HG03575 (cell line): ENCODE measurements at regions not wholly inside any gene's neighbourhood (a gene's known extent, or its start where the extent isn't known, plus 50 kb on each side); places are given as distances from the start of the nearest gene placed in this dataset.
"Not testable (repeated sequence)": the region's sequence is repeated elsewhere in the genome, so short reads cannot be mapped to it uniquely, and the experiment has no call there.

Source experiments
- ATAC-seq: cut with Tn5 transposase; IDR thresholded peaks from one replicate; pipeline ENCODE4 v1.9.1; 2021; ENCODE audit not compliant: unreplicated experiment, insufficient number of reproducible peaks, low FRiP score; ENCODE audit errors: extremely low read depth

GRCh38 chr18:73545472-73545871, 602.2 kb downstream of the FBXO15 start:
- ATAC-seq: no peak

GRCh38 chr18:73544617-73545016, 603.0 kb downstream of the FBXO15 start:
- ATAC-seq: no peak

GRCh38 chr18:73544032-73544431, 603.6 kb downstream of the FBXO15 start:
- ATAC-seq: no peak

DNA sequence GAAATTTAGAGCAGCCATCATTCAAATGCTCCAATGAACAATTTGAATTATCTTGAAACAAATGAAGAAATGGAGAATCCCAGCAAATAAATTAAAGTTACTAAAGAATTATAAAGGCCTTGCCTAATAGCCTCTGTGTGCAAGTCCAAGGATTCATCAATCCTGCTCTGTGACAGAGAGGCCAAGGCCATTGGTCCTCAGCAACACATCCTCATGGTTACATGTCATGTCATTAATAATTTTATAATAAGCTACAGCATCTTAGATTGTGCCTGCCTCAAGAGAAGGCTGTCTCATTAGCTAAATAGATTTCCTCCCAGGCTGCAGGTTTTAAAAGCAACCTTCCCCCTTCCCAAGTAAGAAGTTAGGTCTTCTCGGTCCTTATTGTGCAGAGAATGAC, 611.6 kb downstream of the FBXO15 start:
- no peak for ATAC-seq

DNA sequence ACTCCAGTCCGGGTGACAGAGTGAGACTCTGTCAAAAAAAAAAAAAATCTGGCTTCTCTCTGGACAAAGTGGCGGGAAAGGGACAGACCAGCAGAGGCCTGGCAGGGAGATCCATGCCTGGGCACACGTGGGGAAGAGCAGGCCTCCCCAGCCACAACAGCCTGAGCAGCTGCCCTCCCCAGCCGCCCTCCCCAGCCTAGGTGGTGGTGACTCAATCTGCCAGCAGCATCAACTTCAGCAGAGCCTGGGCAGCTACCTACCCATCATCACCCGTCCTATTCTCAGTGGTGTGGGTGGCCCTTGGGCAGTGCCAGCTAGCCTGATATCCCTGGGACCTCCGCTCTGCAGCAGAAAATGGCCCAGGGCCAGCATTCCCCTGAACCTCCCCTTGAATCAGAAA, 612.4 kb downstream of the FBXO15 start:
- no peak for ATAC-seq

GRCh38 chr18:73531601-73532000, 616.0 kb downstream of the FBXO15 start:
- no peak for ATAC-seq

- no peak for ATAC-seq
These were observed 619.6 kb downstream of the FBXO15 start for GRCh38 chr18:73528066-73528465.

GRCh38 chr18:73520229-73520628, 627.4 kb downstream of the FBXO15 start:
- ATAC-seq: no peak

DNA sequence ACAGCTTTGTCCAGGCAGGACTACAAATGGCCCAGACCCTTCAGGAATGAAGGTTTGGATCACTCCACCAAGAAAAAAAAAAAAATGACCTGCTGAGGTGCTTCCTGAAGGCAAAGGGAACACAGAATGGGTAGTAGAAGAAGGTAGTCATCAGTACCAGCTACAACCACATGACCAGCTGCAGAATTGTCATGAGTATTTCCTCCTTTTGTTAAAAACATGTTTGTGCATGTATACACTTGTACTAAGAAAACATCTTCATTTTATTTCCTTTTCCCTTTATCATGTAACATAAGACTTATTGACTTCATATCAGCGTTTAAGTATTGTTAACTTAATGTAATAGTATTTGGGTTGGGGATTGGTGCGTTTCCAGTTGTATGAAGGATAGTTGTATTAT, 631.6 kb downstream of the FBXO15 start:
- not testable (repeated sequence) for ATAC-seq

- ATAC-seq: no peak
These were observed 633.2 kb downstream of the FBXO15 start for GRCh38 chr18:73514449-73514848.

- no peak for ATAC-seq
These were observed 635.7 kb downstream of the FBXO15 start for GRCh38 chr18:73511771-73512503.

- no peak for ATAC-seq
These were observed 638.2 kb downstream of the FBXO15 start for GRCh38 chr18:73509460-73509859.

DNA sequence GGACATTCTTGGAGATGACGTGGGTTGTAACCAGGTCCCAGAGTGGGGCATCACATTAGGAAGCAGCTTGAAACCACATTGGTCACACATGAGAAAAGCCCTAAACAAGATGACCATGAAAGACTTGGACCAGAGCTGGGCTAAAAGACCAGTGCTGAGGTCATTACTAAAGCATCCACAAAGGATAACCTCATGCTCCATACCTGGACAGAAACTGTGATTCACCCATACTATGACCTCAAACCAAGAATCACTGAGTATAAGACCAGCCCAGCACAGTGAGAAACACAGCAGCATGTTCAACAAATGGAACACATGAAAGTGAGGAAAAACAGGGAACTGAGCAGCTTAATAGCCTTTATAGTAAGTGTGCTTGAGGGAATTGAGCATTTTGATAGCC, 635.5 kb upstream of the NETO1 start:
- no peak for ATAC-seq

DNA sequence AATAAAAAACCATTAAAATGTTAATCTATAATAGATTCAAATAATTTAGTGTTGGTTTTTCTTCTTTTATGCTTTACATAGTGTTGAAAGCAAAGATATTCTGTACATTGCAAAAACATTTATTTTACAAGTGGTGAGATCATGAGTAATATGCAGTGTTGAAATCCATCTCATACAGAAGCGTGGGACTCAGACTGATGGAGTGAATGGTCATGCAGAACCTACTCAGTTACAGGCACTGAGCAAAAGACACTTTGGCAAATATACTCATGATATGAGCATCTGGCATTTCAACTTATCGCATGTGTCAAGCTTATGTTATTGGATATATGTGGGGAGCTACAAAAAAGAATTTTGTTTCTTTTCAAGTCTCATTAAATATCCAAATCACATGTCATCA, 620.2 kb upstream of the NETO1 start:
- no peak for ATAC-seq

DNA sequence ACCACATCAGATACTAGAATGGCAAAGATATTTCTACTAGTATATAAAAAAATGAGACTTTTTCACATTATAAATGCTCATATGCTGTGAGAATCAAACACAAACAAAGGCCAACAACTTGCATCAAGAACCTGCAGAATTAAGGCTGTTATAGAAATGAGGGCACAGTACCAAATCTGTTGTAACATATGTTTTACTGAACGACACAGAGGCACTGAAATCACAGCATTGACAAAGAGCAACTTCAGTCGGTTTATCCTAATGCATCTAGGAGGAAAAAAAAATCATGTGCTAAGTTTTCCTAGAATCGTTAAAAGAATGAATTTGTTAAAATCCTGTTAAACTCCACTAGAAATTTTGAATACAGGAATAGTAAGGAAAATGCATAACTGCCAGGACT, 617.4 kb upstream of the NETO1 start:
- no peak for ATAC-seq

GRCh38 chr18:73482901-73483300, 615.1 kb upstream of the NETO1 start:
- ATAC-seq: no peak

- no peak for ATAC-seq
These were observed 611.7 kb upstream of the NETO1 start for GRCh38 chr18:73479477-73479876.

- ATAC-seq: no peak
These were observed 610.4 kb upstream of the NETO1 start for GRCh38 chr18:73478191-73478590.

DNA sequence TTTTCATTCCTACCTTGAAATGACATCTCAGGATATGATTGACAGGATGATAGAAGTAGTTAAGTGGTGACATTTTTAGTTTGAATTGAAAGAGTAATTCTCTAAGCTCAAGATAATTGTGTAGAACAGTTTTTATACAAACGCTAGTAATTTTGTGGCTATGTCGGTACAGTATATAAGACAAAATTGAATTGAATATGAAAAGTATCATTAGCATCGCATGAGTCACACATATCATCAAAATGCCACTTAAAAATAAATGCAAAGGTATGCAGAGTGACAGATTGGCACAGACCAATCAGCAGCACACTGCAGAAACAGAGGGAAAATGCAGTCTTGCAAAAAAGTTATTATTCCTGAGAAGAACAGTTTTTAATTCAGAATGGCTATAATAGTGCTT, 608.2 kb upstream of the NETO1 start:
- no peak for ATAC-seq

GRCh38 chr18:73462092-73462491, 594.3 kb upstream of the NETO1 start:
- ATAC-seq: no peak

DNA sequence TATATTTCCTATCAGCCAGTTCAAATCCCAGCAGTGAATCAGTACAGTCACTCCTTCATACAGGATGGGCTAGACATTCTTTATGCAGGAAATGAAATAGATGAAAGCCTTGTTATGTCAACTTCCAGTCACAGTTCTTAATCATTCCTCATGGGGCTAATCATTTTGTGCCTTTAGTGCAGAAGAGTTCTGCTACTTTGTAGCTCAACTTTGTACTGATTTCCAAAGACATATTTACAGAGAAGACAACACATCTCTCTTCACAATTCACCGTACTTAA, 593.9 kb upstream of the NETO1 start:
- ATAC-seq: no peak
